T47D (cell line): ENCODE measurements at regions not wholly inside any gene's neighbourhood (a gene's known extent, or its start where the extent isn't known, plus 50 kb on each side); places are given as distances from the start of the nearest gene placed in this dataset.

ENCODE experiments used
- DNase-seq, 2 experiments: peaks; one replicate each; pipeline versions ENCODE4 v3.0.0 to v3.0.0-alpha.2; 2011 to 2012; ENCODE audit warnings: low read depth in 1 of 2, low spot score in 1 of 2
- JUND ChIP-seq: IDR thresholded peaks from 2 replicates; pipeline ENCODE4 v1.6.1; 2012; ENCODE audit warnings: low read depth
- in situ Hi-C: cut with HindIII; loops from 2 replicates; pipeline ENCODE4 v1.10.0; 2016; ENCODE audit warnings: low sequenced_read_pairs, low pct_unique_long_range_greater_than_20kb

DNA sequence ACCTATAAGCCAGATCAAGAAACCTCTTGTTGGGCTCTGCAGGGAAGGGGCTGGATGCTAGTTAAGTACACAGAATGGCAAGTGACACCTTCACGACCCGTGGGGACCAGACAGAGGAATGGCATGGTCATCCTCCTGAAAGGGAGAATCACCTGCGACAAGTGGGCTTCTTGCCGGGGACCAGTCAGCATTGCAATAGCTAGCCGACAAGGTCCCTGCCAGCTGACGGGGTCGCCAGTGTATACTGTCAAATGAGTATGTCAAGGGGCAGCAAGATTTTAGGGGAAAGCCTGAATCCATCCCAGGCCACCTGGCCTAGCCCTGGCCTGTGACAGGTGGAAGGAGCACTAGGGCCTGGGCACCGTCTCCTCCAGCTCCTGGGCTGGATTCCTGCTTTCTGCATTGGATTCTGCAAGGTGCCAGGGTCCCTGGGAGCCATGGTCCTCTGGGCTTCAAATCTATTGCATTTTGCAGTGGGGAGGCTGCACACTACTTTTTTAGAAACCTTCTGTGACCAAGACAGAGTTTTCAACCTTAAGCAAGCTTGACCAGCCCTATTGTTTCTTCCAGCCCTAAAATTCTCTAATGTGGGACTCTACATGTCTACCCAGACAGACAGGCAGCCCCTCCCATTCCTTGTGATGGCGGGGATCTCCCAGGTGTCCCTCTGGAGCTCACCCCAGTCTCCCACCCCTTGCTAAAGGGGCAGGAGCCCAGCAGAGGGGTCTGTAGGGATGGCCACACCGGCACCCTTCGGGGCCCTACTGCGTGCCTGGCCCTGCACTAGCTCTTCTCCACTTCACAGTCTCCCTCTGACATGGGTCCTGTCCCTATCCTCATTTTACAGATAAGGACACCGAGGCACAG lies 178.5 kb downstream of the GLI2 start:
- in situ Hi-C loops = no loop called here
- no peak for TF ChIP-seq JUND
- no peak for DNase-seq

DNA sequence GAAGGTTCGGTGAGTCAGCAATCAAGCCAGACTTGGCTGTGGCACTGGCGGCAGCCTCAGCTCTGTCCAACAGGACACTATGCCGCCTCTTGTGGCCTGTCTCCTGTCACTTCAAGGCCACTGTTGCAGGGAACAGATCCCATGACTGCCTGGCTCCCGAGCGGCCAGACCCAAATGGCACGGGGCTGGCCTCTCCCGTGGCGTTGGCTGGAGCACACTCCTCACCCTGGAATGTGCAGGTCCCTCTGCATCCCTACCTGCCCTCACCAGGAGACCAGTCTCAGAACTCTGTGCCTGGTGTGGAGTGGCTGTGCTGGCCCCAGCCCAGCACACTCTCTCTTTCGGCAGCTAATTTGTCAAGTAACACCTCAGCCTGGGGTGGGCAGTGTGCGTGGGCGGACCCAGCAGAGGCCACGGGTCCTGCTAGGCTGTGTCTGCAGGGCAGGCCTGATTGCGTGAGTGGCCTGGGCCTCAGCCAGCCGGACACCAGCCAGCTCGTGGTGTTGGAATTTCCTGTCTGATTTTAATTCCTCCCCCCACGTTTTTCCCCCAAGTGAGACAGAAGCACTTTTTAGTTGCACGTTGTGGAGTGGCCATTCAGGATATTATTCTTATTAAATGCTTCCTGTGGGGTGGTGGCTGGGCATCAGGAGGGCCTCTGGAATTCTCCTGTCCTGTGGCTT lies 179.3 kb downstream of the GLI2 start:
- no peak for TF ChIP-seq JUND
- in situ Hi-C loops = no loop called here
- DNase-seq = peak in 1 of 2 experiments; percentile 6

DNA sequence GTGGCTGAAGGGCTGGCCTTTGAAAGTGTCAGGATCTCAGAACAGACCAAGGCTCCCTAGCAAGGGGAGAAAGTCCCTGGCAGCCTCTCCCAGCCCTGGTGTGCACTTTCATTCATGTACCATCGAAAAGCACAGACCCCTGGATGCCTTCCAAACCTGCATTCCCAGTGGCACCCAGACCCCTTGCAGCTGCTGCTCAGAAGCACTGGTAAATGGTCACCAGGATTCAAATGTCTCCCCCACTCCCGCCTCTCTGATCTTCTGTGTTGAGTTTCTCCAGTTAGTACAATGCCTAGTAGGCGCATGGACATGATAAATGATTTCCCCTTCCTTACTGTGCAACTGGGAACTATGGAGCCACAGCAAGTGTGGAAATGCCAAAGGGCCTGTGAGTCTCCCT lies 180.0 kb downstream of the GLI2 start:
- in situ Hi-C loops = no loop called here
- TF ChIP-seq JUND = no peak

DNA sequence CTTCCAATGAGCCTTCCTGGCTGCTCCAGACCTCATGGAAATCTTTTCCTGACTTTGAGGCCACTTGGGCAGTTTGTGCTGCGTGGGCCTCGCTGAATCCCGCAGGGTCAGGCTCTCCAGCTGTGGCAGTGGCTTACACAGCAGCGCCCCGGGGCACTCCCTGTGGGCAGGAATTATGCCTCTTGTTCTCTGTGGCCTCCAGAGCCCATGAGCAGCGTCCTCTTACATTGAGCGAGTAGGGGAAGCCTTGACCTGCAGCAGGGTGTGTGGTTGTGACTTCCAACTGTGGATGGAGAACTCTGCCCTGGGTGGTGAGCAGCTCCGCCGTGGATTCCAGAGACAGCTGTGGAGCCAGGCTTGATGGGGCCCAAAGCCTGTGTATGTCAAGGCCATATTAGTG lies 180.8 kb downstream of the GLI2 start:
- no peak for DNase-seq
- in situ Hi-C loops = no loop called here
- TF ChIP-seq JUND = no peak

More for the DNA sequence above, 180.0 kb downstream of the GLI2 start:
- DNase-seq = no peak

DNA sequence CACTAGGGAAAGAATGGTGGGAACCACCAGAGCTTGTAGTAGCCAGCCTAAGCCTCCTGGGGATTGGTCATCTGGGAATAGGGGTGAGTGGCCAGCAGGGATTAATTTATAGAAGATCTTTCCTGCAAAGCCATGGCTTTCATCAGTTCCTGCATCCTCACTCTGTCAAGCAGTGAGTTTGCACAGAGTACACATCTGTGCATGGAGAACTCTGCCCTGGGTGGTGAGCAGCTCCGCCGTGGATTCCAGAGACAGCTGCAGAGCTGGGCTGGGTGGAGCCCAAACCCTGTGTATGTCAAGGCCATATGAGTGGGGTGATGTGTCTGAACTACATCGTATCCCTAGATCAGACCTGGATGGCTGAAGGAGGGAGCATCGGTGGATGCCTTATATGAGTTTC lies 182.2 kb downstream of the GLI2 start:
- in situ Hi-C loops = no loop called here
- no peak for DNase-seq
- no peak for TF ChIP-seq JUND

DNA sequence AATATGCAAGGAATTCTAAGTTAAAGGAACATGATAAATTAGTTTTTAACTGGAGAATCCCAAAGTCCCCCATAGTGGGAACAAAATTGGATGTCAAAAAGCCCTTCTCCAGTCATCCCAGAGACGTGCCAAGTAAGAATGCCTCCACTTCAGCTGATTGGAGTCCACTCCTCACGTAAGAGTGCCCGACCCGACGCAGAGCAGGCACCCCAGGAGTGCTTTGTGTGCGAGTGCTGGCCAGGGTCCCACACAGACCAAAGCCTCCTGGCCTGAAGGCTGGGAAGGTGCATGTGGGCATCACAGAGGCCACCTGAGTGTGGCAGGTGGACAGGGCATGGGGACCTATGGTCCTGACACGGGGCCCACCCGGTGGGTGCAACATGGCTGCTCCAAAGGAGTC lies 183.5 kb downstream of the GLI2 start:
- in situ Hi-C loops = no loop called here
- TF ChIP-seq JUND = no peak
- no peak for DNase-seq

DNA sequence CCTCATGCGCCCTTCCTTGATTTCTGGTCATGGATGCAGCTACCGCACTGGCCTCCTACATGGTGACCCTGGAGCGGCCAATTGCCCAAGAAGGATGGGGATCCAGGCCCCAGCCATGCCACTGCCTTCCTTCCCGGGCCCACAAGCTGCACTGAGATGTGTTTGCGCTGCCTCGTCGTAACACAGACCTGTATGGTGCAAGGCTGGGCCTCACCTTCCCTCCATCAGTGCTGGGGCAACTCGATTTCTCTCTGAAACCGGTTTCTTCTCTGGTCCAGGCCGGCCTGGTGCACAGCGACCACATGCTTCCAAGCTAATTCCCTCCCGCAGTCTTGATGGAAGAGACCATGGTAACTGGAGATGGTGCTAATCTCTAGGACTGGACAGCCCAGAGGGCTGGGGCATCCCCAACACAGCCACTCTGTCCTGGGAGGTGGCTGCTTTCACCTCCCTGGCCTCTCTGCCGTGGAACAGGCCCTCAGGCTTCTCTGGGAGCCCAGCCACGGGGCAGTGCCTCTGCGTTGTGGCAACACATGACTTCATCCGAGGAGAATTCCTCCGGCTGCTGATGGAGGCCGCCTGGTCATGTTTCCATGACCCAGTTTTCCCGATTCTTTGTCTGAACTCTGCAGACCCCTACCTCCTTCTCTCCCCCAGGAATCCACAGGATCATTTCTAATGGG lies 184.2 kb downstream of the GLI2 start:
- in situ Hi-C loops = no loop called here
- DNase-seq = no peak
- TF ChIP-seq JUND = no peak

DNA sequence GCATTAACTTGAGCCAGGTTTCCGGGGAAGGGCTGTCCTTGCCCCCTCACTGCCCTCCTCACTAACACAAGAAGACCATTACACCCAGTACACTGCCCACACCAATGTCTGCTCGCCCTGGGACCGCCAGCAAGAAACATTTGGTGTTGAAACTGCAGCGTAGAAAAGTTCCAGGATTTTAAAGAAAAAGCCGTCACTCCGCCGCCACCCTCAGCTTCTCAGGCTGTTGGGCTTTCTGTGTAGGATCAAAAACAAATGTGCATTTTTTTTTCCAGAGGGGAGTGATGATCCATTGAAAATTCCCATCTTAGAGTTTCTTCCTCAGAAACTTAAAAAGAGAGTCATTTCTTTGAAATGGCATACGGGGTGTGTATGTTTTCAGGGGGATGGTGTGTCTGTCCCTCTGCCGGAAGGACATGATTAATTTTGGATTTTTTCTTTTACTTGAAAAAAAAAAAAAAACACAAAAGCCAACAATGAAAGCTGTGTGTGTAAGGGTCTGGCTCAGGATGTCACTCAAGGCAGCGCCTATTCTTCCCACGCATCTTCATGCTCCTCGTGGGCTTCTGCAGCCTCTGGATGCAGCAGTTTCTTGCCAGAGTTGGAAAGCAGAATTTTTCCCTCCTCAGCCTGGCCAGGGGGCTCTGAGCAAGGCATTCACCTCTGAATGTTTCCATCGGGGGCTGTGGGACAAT lies 184.9 kb downstream of the GLI2 start:
- no peak for DNase-seq
- TF ChIP-seq JUND = no peak
- in situ Hi-C loops = no loop called here

DNA sequence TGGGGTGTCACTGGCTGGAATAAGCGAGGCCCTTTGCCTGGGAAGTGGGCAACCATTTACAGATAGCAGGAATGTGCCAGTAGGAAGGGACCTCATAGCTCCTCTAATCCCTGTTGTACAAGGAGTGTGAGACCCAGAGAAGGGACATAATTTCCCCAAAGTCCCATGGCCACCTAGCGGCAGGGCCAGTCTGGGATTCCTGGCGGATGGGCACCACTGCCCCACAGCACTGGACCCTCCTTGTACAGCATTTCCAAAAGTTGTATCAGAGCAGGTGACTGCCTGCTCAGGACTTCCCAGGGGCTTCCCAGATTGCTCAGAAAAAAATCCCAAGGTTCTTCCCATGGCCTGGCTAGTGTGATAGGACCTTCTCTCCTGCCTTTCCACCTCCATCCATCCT lies 185.8 kb downstream of the GLI2 start:
- in situ Hi-C loops = no loop called here
- no peak for DNase-seq
- no peak for TF ChIP-seq JUND

DNA sequence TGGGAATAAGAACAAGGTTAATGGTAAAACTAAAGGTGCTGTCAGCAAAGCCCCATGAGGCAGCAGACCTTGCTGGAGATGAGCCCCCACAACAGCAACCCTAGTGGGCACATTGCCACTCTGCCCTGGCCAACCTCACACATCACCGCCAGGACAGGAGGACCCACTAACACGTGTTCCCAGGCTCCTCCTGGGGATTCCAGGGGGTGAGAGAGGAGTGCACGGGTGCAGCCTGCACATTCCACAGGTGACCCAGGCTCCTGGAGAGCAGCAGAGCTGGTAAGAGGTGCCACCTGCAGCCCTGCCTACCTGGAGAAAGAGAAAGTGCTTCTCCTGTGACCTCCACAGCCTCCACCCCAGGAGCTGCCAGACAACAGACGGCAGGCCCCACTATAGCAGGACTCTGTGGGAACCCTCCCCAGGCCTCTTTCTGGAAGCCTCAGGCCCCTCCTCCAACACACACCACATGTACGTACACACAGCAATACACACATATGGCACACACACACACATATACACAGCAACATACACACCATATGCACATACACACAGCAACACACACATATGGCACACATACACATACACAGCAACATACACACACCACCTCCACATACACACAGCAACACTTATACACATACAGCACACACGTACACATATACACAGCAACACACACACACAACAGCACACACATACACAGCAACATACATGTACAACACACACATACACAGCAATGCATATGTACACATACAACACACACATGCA lies 187.1 kb downstream of the GLI2 start:
- no peak for DNase-seq
- in situ Hi-C loops = no loop called here
- TF ChIP-seq JUND = no peak

DNA sequence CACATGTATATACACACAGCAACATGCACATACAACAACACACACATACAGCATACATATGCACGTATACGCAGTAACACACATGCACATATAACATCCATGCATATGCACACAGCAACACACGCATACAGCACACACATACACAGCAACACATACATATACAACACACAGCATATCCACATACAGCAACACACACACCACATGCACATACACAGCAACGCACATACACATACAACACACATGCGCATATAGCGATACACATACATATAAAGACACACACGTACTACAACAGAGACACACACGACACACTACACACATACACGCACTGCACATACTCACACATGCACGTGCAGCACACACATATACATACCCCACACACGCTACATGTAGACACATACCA lies 187.8 kb downstream of the GLI2 start:
- in situ Hi-C loops = no loop called here
- TF ChIP-seq JUND = no peak
- no peak for DNase-seq

DNA sequence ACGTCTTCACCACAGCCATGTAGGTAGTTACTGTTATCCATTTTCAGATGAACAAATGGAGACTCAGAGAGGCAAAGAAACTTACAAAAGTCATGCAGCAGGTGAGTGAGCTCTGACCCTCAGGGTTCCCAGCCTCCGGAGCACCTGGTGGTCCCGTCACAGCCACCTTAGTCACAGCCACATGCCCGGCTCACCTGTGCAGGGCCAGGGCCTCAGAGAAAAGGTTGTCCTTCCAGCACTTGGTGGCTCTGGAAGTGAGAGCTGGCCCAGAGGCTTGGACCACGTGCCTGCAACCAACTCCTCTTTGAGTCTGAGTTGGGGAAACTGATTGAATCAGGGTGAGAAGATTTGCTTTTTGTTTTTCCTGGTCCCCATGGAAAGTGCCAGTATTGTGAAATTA lies 189.3 kb downstream of the GLI2 start:
- TF ChIP-seq JUND = no peak
- no peak for DNase-seq
- in situ Hi-C loops = no loop called here
